ENCODE measurements at regions not wholly inside any gene's neighbourhood (a gene's known extent, or its start where the extent isn't known, plus 50 kb on each side); places are given as distances from the start of the nearest gene placed in this dataset.

GRCh38 chr4:126895988-126896570 is 736.7 kb upstream of the INTU start:
- H3K9ac ChIP-seq (replicated peaks; ENCODE audit: extremely low read depth, insufficient read depth, low read length): no peak overlapping the region
- dilution Hi-C loops (cut with MboI; ENCODE audit: extremely low pct_ligation_motif_present, low sequenced_read_pairs) (no loop called here), intact Hi-C loops (cut with micrococcal nuclease) (no loop called here)
- H3K27ac ChIP-seq (ENCODE audit: insufficient read depth, low read depth, low read length): no peak overlapping the region
- no peak for TF ChIP-seq POLR2AphosphoS5 (IDR thresholded peaks at IDR 0.05; ENCODE audit: insufficient read depth, low read depth, low read length)
- TF ChIP-seq EZH2 (IDR thresholded peaks at IDR 0.05; ENCODE audit: borderline replicate concordance, low read depth, low read length, severe bottlenecking): no peak
- TF ChIP-seq MYC (IDR thresholded peaks at IDR 0.05; ENCODE audit: low read depth, low read length): no peak
- no peak for TF ChIP-seq JUN (IDR thresholded peaks at IDR 0.05; ENCODE audit: borderline replicate concordance, insufficient read depth, insufficient read length, low read depth)
- no peak for TF ChIP-seq FOS (IDR thresholded peaks at IDR 0.05; ENCODE audit: borderline replicate concordance, insufficient read depth, low read length)
- no peak for TF ChIP-seq POLR2A (IDR thresholded peaks at IDR 0.05; ENCODE audit: low read depth, low read length)
- no peak for TF ChIP-seq MAX (IDR thresholded peaks at IDR 0.05; ENCODE audit: insufficient read depth, insufficient read length)
- no peak for TF ChIP-seq CTCF (IDR thresholded peaks at IDR 0.05; ENCODE audit: extremely low read depth in 1 of 2, insufficient read depth in 1 of 2, low read depth in 1 of 2, low read length in 2 of 2)
- TF ChIP-seq GATA2 (IDR thresholded peaks at IDR 0.05; ENCODE audit: insufficient read depth, insufficient read length, low read depth, low read length): no peak
- POLR2A ChIA-PET: no interaction called here
- H2AFZ ChIP-seq (ENCODE audit: low read depth, low read length): no peak overlapping the region
- no peak overlapping the region for H3K4me2 ChIP-seq (ENCODE audit: insufficient read depth, low read length)
- no peak overlapping the region for H3K4me3 ChIP-seq (replicated peaks in 1 of 3; ENCODE audit: insufficient read depth in 1 of 3, low read depth in 1 of 3, low read length in 3 of 3)
- no peaks in the 10 kb centered on the region for H3K4me1 ChIP-seq (ENCODE audit: control insufficient read depth, extremely low read depth, insufficient read depth, low read length)
- BruUV-seq (replicated peaks): no TSS peak
- no peaks in the 10 kb centered on the region for H3K9me3 ChIP-seq (replicated peaks; ENCODE audit: control insufficient read depth, insufficient read depth, low read length)
- CTCF ChIA-PET: no interaction called here
- no peaks in the 10 kb centered on the region for H4K20me1 ChIP-seq (replicated peaks; ENCODE audit: control insufficient read depth, extremely low read depth, insufficient read depth, low read length)
- FAIRE-seq: no peak
- no peaks in the 10 kb centered on the region for H3K27me3 ChIP-seq (ENCODE audit: control insufficient read depth in 2 of 2, insufficient read depth in 2 of 2, low read length in 2 of 2)
- no peaks in the 10 kb centered on the region for H3K36me3 ChIP-seq (ENCODE audit: control insufficient read depth in 2 of 2, extremely low read depth in 1 of 2, insufficient read depth in 2 of 2, low read length in 2 of 2)
- no peaks in the 10 kb centered on the region for H3K9me1 ChIP-seq (replicated peaks; ENCODE audit: control insufficient read depth, extremely low read depth, insufficient read depth, low read length)
- no peak for DNase-seq (ENCODE audit: low read depth, low spot score)
- no peaks in the 10 kb centered on the region for H3K79me2 ChIP-seq (ENCODE audit: control insufficient read depth, insufficient read depth, low read length)
